Tibial artery (tissue), 4 donors: ENCODE measurements at regions not wholly inside any gene's neighbourhood (a gene's known extent, or its start where the extent isn't known, plus 50 kb on each side); places are given as distances from the start of the nearest gene placed in this dataset.

Source experiments
- DNase-seq, 2 donors: peaks; one replicate each; pipeline ENCODE4 v3.0.0-alpha.2; 2019
- H3K27ac ChIP-seq, 2 donors: fragments of 200-600 bp; sonication (generic) in 1 of 2; 1 replicate in 1 of 2; 2 replicates in 1 of 2; pipeline ENCODE4 v1.5.1; 2018 to 2019; ENCODE audit warnings: mild to moderate bottlenecking in 1 of 2
- H3K27me3 ChIP-seq, 2 donors: fragments of 200-600 bp; sonication (generic) in 1 of 2; one replicate each; pipeline versions ENCODE4 v1.5.1 to v1.6.0; 2016 to 2019
- H3K36me3 ChIP-seq, 3 donors: fragments of 200-600 bp; sonication (generic) in 2 of 3; one replicate each; pipeline ENCODE4 v1.5.1; 2016 to 2019; ENCODE audit warnings: mild to moderate bottlenecking in 2 of 3
- H3K4me1 ChIP-seq, 4 donors: fragments of 200-600 bp; sonication (generic) in 2 of 4; 1 replicate in 3 of 4; 2 replicates in 1 of 4; pipeline ENCODE4 v1.5.1; 2016 to 2019
- H3K4me3 ChIP-seq, 2 donors: fragments of 200-600 bp; sonication (generic) in 1 of 2; 1 replicate in 1 of 2; 2 replicates in 1 of 2; pipeline ENCODE4 v1.5.1; 2018 to 2019; ENCODE audit warnings: mild to moderate bottlenecking in 2 of 2
- H3K9me3 ChIP-seq, 3 donors: fragments of 200-600 bp; sonication (generic) in 1 of 3; one replicate each; pipeline ENCODE4 v1.5.1; 2016 to 2019
- intact Hi-C: fragments of 100-400 bp; cut with DNase I; formaldehyde crosslinking; loops from one replicate; pipeline ENCODE4 v1.15.0; 2023; ENCODE audit warnings: low total_unique reads
- TF ChIP-seq, protein P1 (sequence below), 2 experiments: fragments of 200-600 bp in 1 of 2; fragments of 450-650 bp in 1 of 2; IDR thresholded peaks; one replicate each; pipeline ENCODE4 v1.5.1; 2017 to 2019; ENCODE audit warnings: antibody characterized with exemption in 2 of 2, mild to moderate bottlenecking in 1 of 2, moderate library complexity in 1 of 2

DNA sequence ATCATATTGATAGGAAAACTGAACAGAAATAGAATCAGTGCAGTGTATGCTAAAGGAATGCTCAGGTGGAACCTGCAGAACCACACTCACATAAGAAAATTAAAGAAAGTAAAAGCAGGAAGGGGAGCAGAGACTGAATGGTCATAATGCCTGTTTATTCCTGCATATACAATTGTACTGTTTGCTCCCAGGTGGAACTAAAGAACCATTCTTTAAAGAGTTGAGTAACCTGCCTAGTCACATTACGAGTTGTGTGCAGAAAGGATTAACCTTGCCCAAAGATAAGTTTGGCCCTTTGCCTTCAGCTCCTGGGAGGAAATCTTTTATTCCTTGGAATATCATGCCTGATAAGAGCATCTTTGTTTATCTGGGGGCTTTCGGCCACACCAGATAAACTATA is 434.7 kb downstream of the KIF2B start:
- no peak overlapping the region for H3K27ac ChIP-seq
- no peaks in the 10 kb centered on the region for H3K27me3 ChIP-seq
- no peak for DNase-seq
- no peaks in the 10 kb centered on the region for H3K36me3 ChIP-seq
- H3K4me3 ChIP-seq = no peak overlapping the region
- H3K9me3 ChIP-seq = no peaks in the 10 kb centered on the region
- TF ChIP-seq, protein P1, sequence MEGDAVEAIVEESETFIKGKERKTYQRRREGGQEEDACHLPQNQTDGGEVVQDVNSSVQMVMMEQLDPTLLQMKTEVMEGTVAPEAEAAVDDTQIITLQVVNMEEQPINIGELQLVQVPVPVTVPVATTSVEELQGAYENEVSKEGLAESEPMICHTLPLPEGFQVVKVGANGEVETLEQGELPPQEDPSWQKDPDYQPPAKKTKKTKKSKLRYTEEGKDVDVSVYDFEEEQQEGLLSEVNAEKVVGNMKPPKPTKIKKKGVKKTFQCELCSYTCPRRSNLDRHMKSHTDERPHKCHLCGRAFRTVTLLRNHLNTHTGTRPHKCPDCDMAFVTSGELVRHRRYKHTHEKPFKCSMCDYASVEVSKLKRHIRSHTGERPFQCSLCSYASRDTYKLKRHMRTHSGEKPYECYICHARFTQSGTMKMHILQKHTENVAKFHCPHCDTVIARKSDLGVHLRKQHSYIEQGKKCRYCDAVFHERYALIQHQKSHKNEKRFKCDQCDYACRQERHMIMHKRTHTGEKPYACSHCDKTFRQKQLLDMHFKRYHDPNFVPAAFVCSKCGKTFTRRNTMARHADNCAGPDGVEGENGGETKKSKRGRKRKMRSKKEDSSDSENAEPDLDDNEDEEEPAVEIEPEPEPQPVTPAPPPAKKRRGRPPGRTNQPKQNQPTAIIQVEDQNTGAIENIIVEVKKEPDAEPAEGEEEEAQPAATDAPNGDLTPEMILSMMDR (IDR thresholded peaks at IDR 0.05) = no peak
- H3K4me1 ChIP-seq = no peaks in the 10 kb centered on the region
- intact Hi-C loops = no loop called here

DNA sequence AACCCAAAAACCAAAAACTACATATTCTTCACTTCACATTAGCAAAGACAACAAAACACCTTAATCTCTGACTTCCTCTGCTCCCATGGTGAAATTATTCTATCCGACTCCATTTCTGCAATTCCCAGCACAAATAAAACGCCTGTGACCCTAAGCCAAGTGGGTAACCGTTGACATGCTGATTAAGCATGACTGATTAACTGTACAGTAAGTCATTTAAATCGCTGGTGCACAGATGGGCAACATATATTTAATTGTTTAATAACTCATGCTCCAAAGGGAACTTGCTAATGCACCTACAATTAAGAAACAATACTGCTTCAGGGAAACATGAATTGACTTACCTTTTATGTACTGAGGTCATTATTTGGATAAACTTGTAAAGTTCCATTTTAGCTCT is 436.7 kb downstream of the KIF2B start:
- H3K9me3 ChIP-seq = no peaks in the 10 kb centered on the region
- H3K4me1 ChIP-seq = no peaks in the 10 kb centered on the region
- H3K36me3 ChIP-seq = no peaks in the 10 kb centered on the region
- no peak overlapping the region for H3K27ac ChIP-seq
- intact Hi-C loops = no loop called here
- no peak for DNase-seq
- H3K4me3 ChIP-seq = no peak overlapping the region
- TF ChIP-seq, protein P1 (IDR thresholded peaks at IDR 0.05) = no peak
- no peaks in the 10 kb centered on the region for H3K27me3 ChIP-seq

DNA sequence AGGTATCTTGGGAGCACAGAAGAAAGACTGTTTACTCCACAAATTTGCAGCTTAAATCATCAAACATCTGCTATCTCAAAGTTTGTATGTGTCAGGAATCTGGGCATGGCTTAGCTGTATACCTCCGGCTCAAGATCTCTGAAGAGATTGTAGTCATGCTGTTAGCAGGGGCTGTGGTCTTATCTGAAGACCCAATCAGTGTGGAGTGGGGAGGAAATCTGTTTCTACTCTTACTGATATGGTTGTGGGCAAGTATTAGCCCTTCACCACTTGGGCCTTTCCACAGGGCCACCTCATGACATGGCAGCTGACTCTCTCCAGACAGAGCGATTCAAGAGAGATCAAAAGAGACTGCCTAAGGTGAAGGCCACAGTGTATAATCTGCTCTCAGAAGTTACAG is 438.7 kb downstream of the KIF2B start:
- intact Hi-C loops = no loop called here
- no peak for DNase-seq
- Histone ChIP-seq H3K27ac (no peak overlapping the region), H3K36me3 (no peaks in the 10 kb centered on the region), H3K4me3 (no peak overlapping the region), H3K27me3 (no peaks in the 10 kb centered on the region), H3K9me3 (no peaks in the 10 kb centered on the region), H3K4me1 (no peaks in the 10 kb centered on the region)
- TF ChIP-seq, protein P1 (IDR thresholded peaks at IDR 0.05) = no peak

DNA sequence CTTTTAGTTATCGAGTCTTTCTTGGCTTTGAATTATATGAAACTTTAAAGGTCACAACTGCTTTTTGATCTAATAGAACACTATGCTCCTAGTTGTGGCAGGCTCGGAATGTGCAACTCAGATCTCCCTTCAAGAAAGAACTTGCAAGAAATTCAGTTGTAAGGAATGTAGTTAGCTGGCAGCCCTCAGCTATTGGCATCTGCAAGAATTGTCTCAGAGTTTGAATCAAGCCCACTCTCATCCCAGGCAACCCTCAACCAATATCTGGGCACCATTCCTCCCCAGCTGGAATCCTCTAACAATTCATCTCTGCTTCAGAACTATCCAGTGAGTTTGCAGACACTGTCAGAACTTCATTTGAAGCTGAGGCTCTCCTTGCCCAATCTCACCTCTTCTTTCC is 447.2 kb downstream of the KIF2B start:
- Histone ChIP-seq H3K27me3 (no peaks in the 10 kb centered on the region), H3K27ac (no peak overlapping the region), H3K4me1 (no peaks in the 10 kb centered on the region), H3K9me3 (no peaks in the 10 kb centered on the region), H3K36me3 (no peaks in the 10 kb centered on the region), H3K4me3 (no peak overlapping the region)
- TF ChIP-seq, protein P1 (IDR thresholded peaks at IDR 0.05) = no peak
- intact Hi-C loops = no loop called here
- DNase-seq = no peak

DNA sequence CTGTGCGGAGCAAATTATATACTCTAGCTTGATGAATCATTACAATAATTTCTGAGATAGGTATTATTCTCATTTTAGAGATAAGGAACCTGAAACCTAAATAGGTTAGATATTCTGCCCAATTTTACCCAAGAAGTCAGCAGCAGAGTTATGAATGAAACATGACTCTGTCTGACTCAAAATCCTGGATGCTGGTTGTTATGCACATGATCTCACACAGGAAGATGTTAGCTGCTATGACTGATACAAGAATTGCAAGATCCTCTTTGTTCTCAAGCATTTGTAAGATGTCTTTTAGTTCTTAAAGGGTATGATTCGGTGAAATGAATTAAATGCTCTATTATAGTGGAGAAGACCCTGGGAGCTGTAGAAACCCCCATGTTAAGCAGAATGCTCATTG is 447.8 kb downstream of the KIF2B start:
- no peak for DNase-seq
- H3K36me3 ChIP-seq = no peaks in the 10 kb centered on the region
- TF ChIP-seq, protein P1 (IDR thresholded peaks at IDR 0.05) = no peak
- H3K27ac ChIP-seq = no peak overlapping the region
- no peaks in the 10 kb centered on the region for H3K4me1 ChIP-seq
- intact Hi-C loops = no loop called here
- no peaks in the 10 kb centered on the region for H3K9me3 ChIP-seq
- no peak overlapping the region for H3K4me3 ChIP-seq
- H3K27me3 ChIP-seq = no peaks in the 10 kb centered on the region

DNA sequence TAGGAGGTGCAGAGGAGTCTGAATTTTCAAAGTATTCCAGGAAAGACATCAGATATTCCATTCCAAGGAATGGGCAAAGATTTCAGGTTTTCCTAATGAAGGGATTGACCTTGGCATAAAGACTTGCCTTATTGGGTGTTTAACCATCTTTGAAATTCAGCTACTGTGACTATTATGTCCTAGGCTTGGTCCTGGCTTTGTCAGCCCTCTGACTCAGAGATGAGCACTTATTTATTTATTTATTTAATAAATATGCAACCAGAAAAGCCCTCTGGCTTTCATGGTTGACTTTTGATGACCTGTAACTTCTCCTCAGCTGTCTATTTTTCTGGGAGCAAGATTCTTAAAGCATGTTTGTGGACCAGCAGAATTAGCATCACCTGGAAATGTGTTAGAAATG is 455.1 kb downstream of the KIF2B start:
- no peaks in the 10 kb centered on the region for H3K4me1 ChIP-seq
- DNase-seq = no peak
- intact Hi-C loops = no loop called here
- no peak overlapping the region for H3K27ac ChIP-seq
- H3K9me3 ChIP-seq = no peaks in the 10 kb centered on the region
- TF ChIP-seq, protein P1 (IDR thresholded peaks at IDR 0.05) = no peak
- H3K4me3 ChIP-seq = no peak overlapping the region
- H3K27me3 ChIP-seq = no peaks in the 10 kb centered on the region
- no peaks in the 10 kb centered on the region for H3K36me3 ChIP-seq
